HepG2 (cell line): ENCODE measurements at regions not wholly inside any gene's neighbourhood (a gene's known extent, or its start where the extent isn't known, plus 50 kb on each side); places are given as distances from the start of the nearest gene placed in this dataset.
A peak's percentile ranks its signal among the peaks of the same experiment; 100 is the strongest.
"Not testable (repeated sequence)": the region's sequence is repeated elsewhere in the genome, so short reads cannot be mapped to it uniquely, and the experiment has no call there.

Experiments
- ATAC-seq: fragments of 200-7000 bp; cut with Tn5 transposase; 3 replicates; pipeline ENCODE4 v1.9.1; 2020; ENCODE audit warnings: mild to moderate bottlenecking, moderate library complexity
- BruUV-seq: library from RNA; stranded (reverse); fragments of 400-500 nt; replicated peaks from 2 replicates; lab custom pipeline; 2021; lab: Mats Ljungman, UMichigan
- CTCF ChIA-PET: fragments of 300-600 bp; formaldehyde crosslinking; extraction: SDS; loops from one replicate; lab custom pipeline; 2021; ENCODE audit warnings: low total read pairs, inconsistent platforms, low intra/inter-chr PET ratio; lab: Yijun Ruan, JAX
- POLR2A ChIA-PET: fragments of 350-600 bp; sonication (Branson Sonifier 250); formaldehyde crosslinking; loops from one replicate; lab custom pipeline; 2020; ENCODE audit warnings: antibody characterized with exemption, inconsistent platforms; lab: Yijun Ruan, JAX
- DNase-seq: peaks from one replicate; pipeline ENCODE4 v3.0.0-alpha.2; 2015; ENCODE audit warnings: low spot score
- FAIRE-seq: peaks from 3 replicates; lab custom pipeline; 2011; peaks lifted over from hg19 to GRCh38; lab: Jason Lieb, UNC
- H2AFZ ChIP-seq: one replicate; pipeline ENCODE4 v1.6.1; 2011; ENCODE audit warnings: low read length, inconsistent platforms
- H3K27ac ChIP-seq: fragments of 300-600 bp; 3 replicates; pipeline ENCODE4 v1.8.0; 2011; ENCODE audit warnings: mixed run types, mild to moderate bottlenecking, mixed read lengths, low read length, inconsistent platforms; ENCODE audit not compliant: insufficient read depth; ENCODE audit errors: extremely low read length
- H3K27me3 ChIP-seq, 2 experiments: fragments of 200-600 bp in 1 of 2; 2 replicates in 1 of 2; 3 replicates in 1 of 2; pipeline versions ENCODE4 v1.6.0 to v1.8.0; 2011; ENCODE audit warnings: low read length in 2 of 2, mild to moderate bottlenecking in 2 of 2, moderate library complexity in 2 of 2, inconsistent platforms in 1 of 2; ENCODE audit not compliant: insufficient read depth in 2 of 2, control insufficient read depth in 1 of 2
- H3K36me3 ChIP-seq, 2 experiments: fragments of 200-600 bp in 1 of 2; replicated peaks in 1 of 2; 2 replicates in 1 of 2; 3 replicates in 1 of 2; pipeline versions ENCODE4 v1.5.1 to v1.8.0; 2011; ENCODE audit warnings: low read length in 2 of 2, inconsistent platforms in 1 of 2; ENCODE audit not compliant: insufficient read depth in 2 of 2, control insufficient read depth in 1 of 2
- H3K4me1 ChIP-seq: 2 replicates; pipeline ENCODE4 v1.5.1; 2012; ENCODE audit warnings: low read length, inconsistent platforms; ENCODE audit not compliant: insufficient read depth
- H3K4me2 ChIP-seq: 2 replicates; pipeline ENCODE4 v1.6.0; 2011; ENCODE audit warnings: low read depth, low read length, inconsistent platforms
- H3K4me3 ChIP-seq, 3 experiments: fragments of 200-600 bp in 1 of 3; sonication (generic), shearing (Covaris generic) in 1 of 3; replicated peaks in 1 of 3; 2 replicates each; pipeline ENCODE4 v1.5.1; 2011 to 2016; ENCODE audit warnings: low read length in 3 of 3, inconsistent platforms in 2 of 3, low read depth in 2 of 3, mild to moderate bottlenecking in 2 of 3, control low read depth in 1 of 3, mixed read lengths in 1 of 3; ENCODE audit not compliant: insufficient read depth in 1 of 3
- H3K79me2 ChIP-seq: one replicate; pipeline ENCODE4 v1.6.1; 2011; ENCODE audit warnings: low read length, inconsistent platforms; ENCODE audit not compliant: insufficient read depth
- H3K9ac ChIP-seq: 2 replicates; pipeline ENCODE4 v1.6.0; 2011; ENCODE audit warnings: mild to moderate bottlenecking, low read depth, low read length, inconsistent platforms; ENCODE audit not compliant: insufficient read depth
- H3K9me3 ChIP-seq: 2 replicates; pipeline ENCODE4 v1.5.1; 2012; ENCODE audit warnings: mild to moderate bottlenecking, low read length
- H4K20me1 ChIP-seq: 2 replicates; pipeline ENCODE4 v1.6.0; 2011; ENCODE audit warnings: inconsistent platforms, mild to moderate bottlenecking, low read length, moderate library complexity; ENCODE audit not compliant: insufficient read depth
- MAZ ChIP-seq, 2 experiments: sonication (generic) in 1 of 2; formaldehyde crosslinking in 1 of 2; IDR thresholded peaks; 2 replicates each; pipeline versions ENCODE4 v1.5.0 to v1.6.1; 2012 to 2020; ENCODE audit warnings: low read depth in 2 of 2, mild to moderate bottlenecking in 2 of 2, borderline replicate concordance in 1 of 2, improper control_type of control experiment in 1 of 2, low read length in 1 of 2, missing genetic modification reagents in 1 of 2, moderate library complexity in 1 of 2
- NR2C2 ChIP-seq: sonication (generic); formaldehyde crosslinking; IDR thresholded peaks from 2 replicates; pipeline ENCODE4 v1.4.0; 2020; ENCODE audit warnings: missing genetic modification reagents, mild to moderate bottlenecking, moderate library complexity, borderline replicate concordance
- NRL ChIP-seq: sonication (generic); formaldehyde crosslinking; IDR thresholded peaks from 2 replicates; pipeline ENCODE4 v1.5.0; 2020; ENCODE audit warnings: missing genetic modification reagents, mild to moderate bottlenecking, moderate library complexity, borderline replicate concordance
- ZNF768 ChIP-seq: sonication (generic); formaldehyde crosslinking; IDR thresholded peaks from 2 replicates; pipeline ENCODE4 v1.4.0; 2020; ENCODE audit warnings: missing genetic modification reagents
- WGBS: methylation state at CpG from one replicate; pipeline ENCODE4 v1.1.6; 2017; ENCODE audit warnings: low lambda C conversion rate; 5-methylcytosine and 5-hydroxymethylcytosine counted together
- in situ Hi-C: cut with HindIII; loops from 2 replicates; pipeline ENCODE4 v1.10.0; 2017; ENCODE audit warnings: low pct_unique_long_range_greater_than_20kb; ENCODE audit not compliant: extremely low pct_ligation_motif_present
- intact Hi-C: fragments of 100-400 bp; cut with micrococcal nuclease; formaldehyde crosslinking; loops from one replicate; pipeline ENCODE4 v1.10.0; 2022; ENCODE audit not compliant: unreplicated experiment
- TF ChIP-seq, protein P1 (sequence below): fragments of 450-650 bp; IDR thresholded peaks from 2 replicates; pipeline ENCODE4 v1.6.1; 2016

DNA sequence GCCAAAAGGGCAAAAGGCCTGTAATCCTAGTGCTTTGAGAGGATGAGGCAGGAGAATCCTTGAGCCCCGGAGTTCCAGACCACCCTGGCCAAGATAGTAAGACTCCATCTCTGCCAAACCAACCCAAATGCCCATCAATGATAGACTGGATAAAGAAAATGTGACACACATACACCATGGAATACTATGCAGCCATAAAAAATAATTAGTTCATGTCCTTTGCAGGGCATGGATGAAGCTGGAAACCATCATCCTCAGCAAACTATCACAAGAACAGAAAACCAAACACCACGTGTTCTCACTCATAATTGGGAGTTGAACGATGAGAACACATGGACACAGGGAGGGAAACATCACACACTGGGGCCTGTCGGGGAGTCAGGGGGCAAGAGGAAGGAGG, 161.9 kb downstream of the C16orf95 start:
- ATAC-seq, BruUV-seq, POLR2A ChIA-PET: not testable (repeated sequence)

DNA sequence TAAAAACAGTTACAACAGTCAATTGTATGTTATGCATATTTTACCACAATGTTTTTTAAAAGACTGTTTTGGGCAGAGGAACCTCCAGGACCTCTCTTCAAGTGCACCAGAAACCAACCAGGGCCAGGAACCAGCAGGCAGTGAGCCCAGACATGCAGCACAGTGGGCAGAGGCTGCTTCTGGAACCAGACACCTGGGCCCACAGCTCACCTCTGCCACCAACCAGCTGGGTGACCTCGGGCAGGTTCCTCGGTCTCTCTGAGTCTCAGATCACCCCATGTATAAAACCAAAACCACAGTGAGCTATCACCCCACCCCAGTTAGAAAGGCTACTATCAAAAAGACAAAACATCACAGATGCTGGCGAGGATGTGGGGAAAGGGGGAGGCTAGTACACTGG, 161.0 kb downstream of the C16orf95 start:
- Histone ChIP-seq H3K9ac (no peak overlapping the region), H3K9me3 (no peaks in the 10 kb centered on the region), H3K36me3 (no peaks in the 10 kb centered on the region)
- DNase-seq, result no peak
- POLR2A ChIA-PET, result no interaction called here
- no peak for TF ChIP-seq NRL (CRISPR knock-in tag)
- TF ChIP-seq ZNF768 (CRISPR knock-in tag), result peak; percentile 22; the same call in 1 of the 2 replicates
- TF ChIP-seq MAZ (IDR thresholded peaks at IDR 0.05; ENCODE audit: borderline replicate concordance, low read depth, low read length), result no peak
- no peak for TF ChIP-seq MAZ (CRISPR knock-in tag; IDR thresholded peaks at IDR 0.05; ENCODE audit: low read depth)
- TF ChIP-seq NR2C2 (CRISPR knock-in tag), result no peak
- TF ChIP-seq, all 625 proteins: peak for 1
- Histone ChIP-seq H2AFZ (no peak overlapping the region), H3K79me2 (no peaks in the 10 kb centered on the region), H3K27me3 (peaks cover 2 to 20% of the 10 kb centered on the region in 2 experiments; a peak in 4 of 5 replicates), H3K4me2 (no peak overlapping the region), H3K4me1 (no peaks in the 10 kb centered on the region), H3K27ac (no peak overlapping the region), H3K4me3 (no peak overlapping the region), H4K20me1 (no peaks in the 10 kb centered on the region)
- ATAC-seq (no peak), FAIRE-seq (no peak)
- intact Hi-C loops (no loop called here), in situ Hi-C loops (no loop called here)
- BruUV-seq, result no TSS peak
- CTCF ChIA-PET, result no interaction called here
- 11% methylated on average over 3 of the region's 3 CpGs for WGBS

More for the DNA sequence above, 161.9 kb downstream of the C16orf95 start:
- peaks cover 2 to 11% of the 10 kb centered on the region in 2 experiments; a peak in 3 of 5 replicates for H3K27me3 ChIP-seq
- in situ Hi-C loops, H3K4me2 ChIP-seq, H3K9ac ChIP-seq, H3K79me2 ChIP-seq, DNase-seq, H2AFZ ChIP-seq, H3K4me3 ChIP-seq, H3K9me3 ChIP-seq, H3K4me1 ChIP-seq, FAIRE-seq, H3K36me3 ChIP-seq, H3K27ac ChIP-seq, H4K20me1 ChIP-seq, intact Hi-C loops, CTCF ChIA-PET: not testable (repeated sequence)
- WGBS, result 37% methylated on average over 4 of the region's 4 CpGs
- TF ChIP-seq, protein P1, sequence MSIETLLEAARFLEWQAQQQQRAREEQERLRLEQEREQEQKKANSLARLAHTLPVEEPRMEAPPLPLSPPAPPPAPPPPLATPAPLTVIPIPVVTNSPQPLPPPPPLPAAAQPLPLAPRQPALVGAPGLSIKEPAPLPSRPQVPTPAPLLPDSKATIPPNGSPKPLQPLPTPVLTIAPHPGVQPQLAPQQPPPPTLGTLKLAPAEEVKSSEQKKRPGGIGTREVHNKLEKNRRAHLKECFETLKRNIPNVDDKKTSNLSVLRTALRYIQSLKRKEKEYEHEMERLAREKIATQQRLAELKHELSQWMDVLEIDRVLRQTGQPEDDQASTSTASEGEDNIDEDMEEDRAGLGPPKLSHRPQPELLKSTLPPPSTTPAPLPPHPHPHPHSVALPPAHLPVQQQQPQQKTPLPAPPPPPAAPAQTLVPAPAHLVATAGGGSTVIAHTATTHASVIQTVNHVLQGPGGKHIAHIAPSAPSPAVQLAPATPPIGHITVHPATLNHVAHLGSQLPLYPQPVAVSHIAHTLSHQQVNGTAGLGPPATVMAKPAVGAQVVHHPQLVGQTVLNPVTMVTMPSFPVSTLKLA, result peak; percentile 88
